Neural cell (in vitro differentiated cells): ENCODE measurements at regions not wholly inside any gene's neighbourhood (a gene's known extent, or its start where the extent isn't known, plus 50 kb on each side); places are given as distances from the start of the nearest gene placed in this dataset.

ENCODE experiments used
- CTCF ChIP-seq: fragments of 450-650 bp; IDR thresholded peaks from 2 replicates; pipeline ENCODE4 v1.5.1; 2014; ENCODE audit warnings: antibody characterized with exemption, mild to moderate bottlenecking, moderate library complexity; ENCODE audit not compliant: poor library complexity, severe bottlenecking
- POLR2AphosphoS5 ChIP-seq: IDR thresholded peaks from 2 replicates; pipeline ENCODE4 v1.6.1; 2012
- REST ChIP-seq: IDR thresholded peaks from 2 replicates; pipeline ENCODE4 v1.6.1; 2012; ENCODE audit warnings: borderline replicate concordance

DNA sequence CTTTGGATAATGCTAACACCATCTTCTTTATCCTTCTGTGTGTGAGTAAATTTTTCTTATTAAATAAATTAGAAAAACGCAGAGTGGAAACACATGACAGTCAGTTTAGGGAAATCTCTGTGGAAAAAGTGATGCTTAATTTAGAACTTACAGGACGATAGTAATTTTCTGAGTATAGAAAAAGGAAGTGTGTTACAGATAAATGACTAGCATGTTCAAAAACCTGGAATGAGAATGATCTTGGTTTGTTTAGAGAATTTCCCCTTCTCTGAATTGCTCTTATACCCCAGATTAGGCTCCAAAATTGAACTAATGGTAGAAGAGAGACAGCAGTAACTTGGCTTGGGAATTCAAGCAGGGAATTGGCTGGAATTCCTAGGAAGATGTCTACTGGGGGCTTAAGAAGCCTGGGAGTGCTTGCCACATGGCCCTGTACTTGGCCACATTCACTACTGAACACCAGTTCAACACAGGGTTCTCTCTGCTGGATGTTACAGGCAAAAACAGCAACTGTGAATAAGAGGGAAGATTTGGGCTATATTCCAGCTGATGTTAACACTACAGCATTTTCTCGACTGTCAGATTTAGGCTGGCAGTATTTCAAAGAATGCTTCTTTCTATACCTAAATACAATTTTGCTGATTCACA, 1004.2 kb downstream of the TTLL7 start:
- no peak for TF ChIP-seq REST
- no peak for TF ChIP-seq CTCF
- no peak for TF ChIP-seq POLR2AphosphoS5
